ENCODE measurements at regions not wholly inside any gene's neighbourhood (a gene's known extent, or its start where the extent isn't known, plus 50 kb on each side); places are given as distances from the start of the nearest gene placed in this dataset.

GRCh38 chr3:110478377-110479054 is 593.1 kb upstream of the NECTIN3 start:
- no peak for TF ChIP-seq CTCF (IDR thresholded peaks at IDR 0.05)
- H3K4me3 ChIP-seq = no peak overlapping the region
- no peaks in the 10 kb centered on the region for H3K4me1 ChIP-seq
- H3K9me3 ChIP-seq = peaks cover 0 to 6% of the 10 kb centered on the region in 2 donors
- no peaks in the 10 kb centered on the region for H3K36me3 ChIP-seq
- DNase-seq (ENCODE audit: low spot score) = no peak
- H3K27ac ChIP-seq = no peak overlapping the region
- H3K27me3 ChIP-seq = no peaks in the 10 kb centered on the region

- Histone ChIP-seq H3K27ac (no peak overlapping the region), H3K9me3 (peaks cover 0 to 11% of the 10 kb centered on the region in 2 donors), H3K27me3 (no peaks in the 10 kb centered on the region), H3K4me3 (no peak overlapping the region), H3K36me3 (no peaks in the 10 kb centered on the region), H3K4me1 (no peaks in the 10 kb centered on the region)
- DNase-seq (ENCODE audit: low spot score) = no peak
- no peak for TF ChIP-seq CTCF (IDR thresholded peaks at IDR 0.05)
Observed at GRCh38 chr3:110479731-110480130, 591.9 kb upstream of the NECTIN3 start.

- Histone ChIP-seq H3K27ac (no peak overlapping the region), H3K4me3 (no peak overlapping the region), H3K4me1 (no peaks in the 10 kb centered on the region), H3K36me3 (no peaks in the 10 kb centered on the region), H3K9me3 (peaks cover 0 to 35% of the 10 kb centered on the region in 2 donors), H3K27me3 (no peaks in the 10 kb centered on the region)
- TF ChIP-seq CTCF (IDR thresholded peaks at IDR 0.05) = no peak
- no peak for DNase-seq (ENCODE audit: low spot score)
Observed at GRCh38 chr3:110485389-110485788, 586.2 kb upstream of the NECTIN3 start.

GRCh38 chr3:110487840-110488239 is 583.8 kb upstream of the NECTIN3 start:
- DNase-seq (ENCODE audit: low spot score) = no peak
- Histone ChIP-seq H3K9me3 (peaks cover 0 to 29% of the 10 kb centered on the region in 2 donors), H3K4me1 (no peaks in the 10 kb centered on the region), H3K36me3 (no peaks in the 10 kb centered on the region), H3K4me3 (no peak overlapping the region), H3K27ac (no peak overlapping the region), H3K27me3 (no peaks in the 10 kb centered on the region)
- TF ChIP-seq CTCF (IDR thresholded peaks at IDR 0.05) = no peak

GRCh38 chr3:110491413-110491812 is 580.2 kb upstream of the NECTIN3 start:
- DNase-seq (ENCODE audit: low spot score) = no peak
- Histone ChIP-seq H3K27me3 (no peaks in the 10 kb centered on the region), H3K4me1 (no peaks in the 10 kb centered on the region), H3K4me3 (no peak overlapping the region), H3K27ac (no peak overlapping the region), H3K36me3 (no peaks in the 10 kb centered on the region), H3K9me3 (peaks cover 0 to 22% of the 10 kb centered on the region in 2 donors)
- no peak for TF ChIP-seq CTCF (IDR thresholded peaks at IDR 0.05)

- Histone ChIP-seq H3K4me1 (no peaks in the 10 kb centered on the region), H3K27me3 (no peaks in the 10 kb centered on the region), H3K27ac (no peak overlapping the region), H3K9me3 (peaks cover 0 to 10% of the 10 kb centered on the region in 2 donors), H3K36me3 (no peaks in the 10 kb centered on the region), H3K4me3 (no peak overlapping the region)
- no peak for TF ChIP-seq CTCF (IDR thresholded peaks at IDR 0.05)
- DNase-seq (ENCODE audit: low spot score) = no peak
Observed at GRCh38 chr3:110492876-110493275, 578.7 kb upstream of the NECTIN3 start.

Measured in right atrium auricular region (tissue), 2 donors.